ENCODE measurements at regions not wholly inside any gene's neighbourhood (a gene's known extent, or its start where the extent isn't known, plus 50 kb on each side); places are given as distances from the start of the nearest gene placed in this dataset.

DNA sequence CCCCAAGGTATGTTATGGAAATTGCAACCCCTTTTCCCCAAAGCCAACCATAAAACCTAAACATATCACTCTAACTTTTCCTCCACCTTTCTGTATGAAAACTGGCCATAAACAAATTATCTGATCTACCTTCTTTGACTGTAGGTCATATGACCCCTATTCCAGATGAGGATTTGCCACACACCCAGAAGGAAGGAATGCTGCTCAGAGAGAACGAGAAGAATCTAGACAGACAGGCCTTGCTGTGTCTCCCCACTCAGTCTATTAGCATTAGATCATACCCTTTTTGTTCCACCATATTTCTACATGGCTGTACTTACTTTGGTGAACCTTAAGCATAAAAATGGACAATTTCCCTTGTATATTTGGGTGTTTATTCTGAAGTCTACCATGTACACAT lies 113.0 kb upstream of the PHYHIPL start:
- Mint-ChIP-seq H3K27me3 (peaks cover 0 to 6% (median 0%) of the 10 kb centered on the region in 3 donors), H3K4me1 (no peaks in the 10 kb centered on the region), H3K36me3 (no peaks in the 10 kb centered on the region), H3K27ac (peak overlapping the region in 1 of 6 donors; percentile 49), H3K9me3 (peaks cover 0 to 8% (median 0%) of the 10 kb centered on the region in 7 donors), H3K4me3 (no peak overlapping the region)
- ATAC-seq (ENCODE audit: low read depth in 2 of 2) (no peak), DNase-seq (no peak)

DNA sequence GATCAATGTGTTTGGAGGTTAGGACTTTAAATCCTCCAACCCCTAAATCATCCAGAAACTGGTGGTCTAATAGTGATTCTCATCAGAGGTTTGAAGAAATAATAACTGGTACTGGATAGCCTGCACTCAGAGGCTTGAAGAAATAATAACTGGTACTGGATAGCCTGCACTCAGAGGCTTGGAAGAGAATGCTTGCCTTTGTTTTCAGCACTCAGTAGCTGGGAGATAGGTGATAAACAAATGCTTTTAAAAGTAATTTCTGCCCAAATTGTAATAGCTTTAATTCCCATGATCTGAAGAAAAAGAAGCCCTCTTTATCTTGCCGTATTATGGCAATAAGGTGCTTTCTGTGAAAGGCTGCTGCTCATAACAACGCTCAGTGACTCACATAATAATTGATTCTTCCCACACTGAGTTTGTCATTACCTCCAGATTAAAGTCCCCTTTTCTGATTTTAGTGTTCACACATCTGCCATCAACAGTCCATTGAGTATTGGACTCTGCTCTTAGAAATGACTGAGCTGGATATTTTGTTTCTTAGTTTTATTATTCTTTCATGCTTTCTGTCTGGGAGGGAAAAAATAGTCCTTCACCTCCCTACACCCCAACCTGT lies 112.3 kb upstream of the PHYHIPL start:
- H3K27ac Mint-ChIP-seq, result no peak overlapping the region
- ATAC-seq (ENCODE audit: low read depth in 2 of 2), result no peak

DNA sequence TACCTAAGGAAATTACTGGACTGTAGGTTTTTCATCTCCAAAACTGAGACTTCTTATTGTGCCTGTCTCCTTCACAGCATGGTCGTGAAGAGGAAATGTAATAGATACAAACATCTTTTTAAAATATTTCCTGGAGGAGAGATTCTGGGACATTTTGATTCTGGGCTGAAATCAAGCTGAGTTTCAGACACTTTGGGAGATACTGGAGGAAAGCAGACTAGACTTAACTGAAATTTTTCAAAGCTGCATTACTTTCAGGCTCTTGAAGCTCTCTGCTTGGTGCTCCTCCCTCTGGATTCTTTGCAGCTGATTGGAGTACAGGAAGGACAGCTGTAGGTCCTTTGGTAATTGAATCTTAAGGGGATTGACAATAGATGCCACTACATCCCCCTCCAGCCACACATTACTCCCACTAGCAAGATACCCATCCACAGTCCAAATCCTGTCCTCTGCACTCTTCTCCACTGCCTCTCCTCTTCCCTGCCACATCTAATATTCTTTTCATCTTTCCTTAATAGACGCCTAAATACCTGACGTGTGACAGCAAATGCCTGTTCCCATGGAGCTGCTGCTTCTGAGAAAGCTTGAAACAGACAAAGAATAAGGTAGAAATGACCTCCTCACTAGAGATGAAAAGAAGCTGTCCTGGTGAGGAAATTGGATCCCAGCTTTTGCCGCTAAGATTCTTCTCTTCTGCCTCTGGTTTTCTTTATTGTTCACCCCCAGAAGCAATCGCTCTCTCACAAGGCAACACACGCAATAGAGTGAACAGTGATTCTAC lies 111.5 kb upstream of the PHYHIPL start:
- Mint-ChIP-seq H3K27ac (peak overlapping the region in 1 of 6 donors; percentile 8), H3K36me3 (no peaks in the 10 kb centered on the region), H3K4me3 (no peak overlapping the region), H3K27me3 (peaks cover 0 to 6% (median 0%) of the 10 kb centered on the region in 3 donors), H3K9me3 (peaks cover 0 to 8% (median 0%) of the 10 kb centered on the region in 7 donors), H3K4me1 (no peaks in the 10 kb centered on the region)
- DNase-seq (no peak), ATAC-seq (ENCODE audit: low read depth in 2 of 2) (no peak)

More for the DNA sequence above, 112.3 kb upstream of the PHYHIPL start:
- peaks cover 0 to 6% (median 0%) of the 10 kb centered on the region in 3 donors for H3K27me3 Mint-ChIP-seq
- H3K4me1 Mint-ChIP-seq, result no peaks in the 10 kb centered on the region
- DNase-seq, result no peak
- H3K36me3 Mint-ChIP-seq, result no peaks in the 10 kb centered on the region
- peaks cover 0 to 8% (median 0%) of the 10 kb centered on the region in 7 donors for H3K9me3 Mint-ChIP-seq
- no peak overlapping the region for H3K4me3 Mint-ChIP-seq

DNA sequence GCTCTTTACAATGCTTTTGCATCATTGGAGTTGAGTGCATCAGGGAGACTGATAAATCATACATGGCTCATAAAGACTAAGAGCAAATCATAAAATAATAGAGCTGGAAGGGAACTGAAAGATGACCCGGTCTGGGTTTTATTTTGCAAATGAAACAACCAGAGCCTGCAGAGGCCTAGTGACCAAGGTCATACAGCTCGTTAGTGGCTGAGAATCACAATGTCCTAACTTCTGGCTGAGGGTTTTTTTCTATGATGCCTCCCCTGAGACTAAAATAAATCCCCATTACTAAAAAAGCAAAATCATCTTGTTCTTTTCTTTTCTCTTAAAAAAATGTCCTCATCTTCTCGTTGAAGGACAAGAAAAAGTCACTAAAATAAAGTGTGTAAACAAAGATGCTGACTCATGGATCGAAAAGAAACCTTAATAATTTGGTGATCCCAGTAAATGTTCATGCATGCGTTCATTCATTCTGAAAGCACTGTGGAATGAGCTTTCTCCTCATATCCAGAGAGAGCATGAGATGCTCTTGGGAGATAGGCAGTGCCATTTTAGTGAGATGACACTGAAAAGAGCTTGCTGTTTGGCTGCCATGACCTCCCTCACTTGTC lies 107.8 kb upstream of the PHYHIPL start:
- Mint-ChIP-seq H3K27me3 (no peaks in the 10 kb centered on the region), H3K27ac (no peak overlapping the region), H3K4me3 (no peak overlapping the region), H3K36me3 (no peaks in the 10 kb centered on the region), H3K4me1 (no peaks in the 10 kb centered on the region), H3K9me3 (peaks cover 0 to 4% (median 0%) of the 10 kb centered on the region in 7 donors)
- no peak for ATAC-seq (ENCODE audit: low read depth in 2 of 2)
- DNase-seq, result no peak

DNA sequence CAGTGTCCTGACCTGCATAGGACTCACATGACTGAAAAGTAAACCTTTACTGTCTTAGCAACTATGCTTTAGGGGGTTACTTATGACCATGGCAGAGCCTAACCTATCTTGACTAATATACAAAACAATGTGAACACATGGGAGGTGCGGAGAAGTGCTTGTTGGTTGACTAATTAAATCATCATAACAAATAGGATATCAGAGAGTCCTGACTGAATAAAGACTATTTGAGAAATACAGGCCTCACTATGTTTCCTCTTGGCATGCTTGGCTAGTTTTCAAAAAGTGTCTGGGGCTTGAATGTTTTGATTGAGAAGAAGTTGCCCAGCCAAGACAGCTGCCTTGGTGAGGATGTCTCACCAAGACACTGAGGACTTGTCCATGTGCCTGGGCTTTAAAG lies 104.4 kb upstream of the PHYHIPL start:
- H3K4me3 Mint-ChIP-seq, result no peak overlapping the region
- DNase-seq (no peak), ATAC-seq (ENCODE audit: low read depth in 2 of 2) (no peak)
- no peaks in the 10 kb centered on the region for H3K36me3 Mint-ChIP-seq
- H3K9me3 Mint-ChIP-seq, result no peaks in the 10 kb centered on the region
- no peaks in the 10 kb centered on the region for H3K4me1 Mint-ChIP-seq
- no peaks in the 10 kb centered on the region for H3K27me3 Mint-ChIP-seq
- no peak overlapping the region for H3K27ac Mint-ChIP-seq

DNA sequence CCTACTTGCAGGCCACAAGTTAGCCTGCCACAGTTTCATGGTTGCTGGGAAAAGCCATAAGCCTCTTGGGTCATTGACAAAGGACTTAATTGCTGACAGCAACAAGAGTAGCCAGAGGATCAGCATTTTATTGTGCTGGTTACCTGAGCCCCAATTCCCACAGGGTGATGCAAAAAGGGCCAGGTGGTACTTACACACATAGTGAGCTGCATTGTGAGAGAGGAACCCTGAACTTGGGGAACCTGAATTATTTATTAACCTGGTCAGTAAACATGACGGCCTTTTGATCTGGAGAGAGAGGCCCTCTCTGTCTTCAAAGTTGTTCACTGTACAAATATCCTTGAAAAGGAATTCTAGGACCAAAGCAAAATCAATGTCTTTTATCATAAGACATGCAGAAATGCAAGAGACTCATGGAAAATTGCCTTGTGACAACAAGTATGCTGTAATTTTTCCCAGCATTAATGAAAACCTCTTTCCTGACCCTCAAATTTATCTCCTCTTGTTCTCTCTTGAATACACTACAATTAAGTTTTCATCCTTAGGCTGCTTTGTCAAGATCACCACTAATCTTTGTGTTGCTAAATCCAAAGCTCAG lies 102.9 kb upstream of the PHYHIPL start:
- no peak for DNase-seq
- Mint-ChIP-seq H3K4me1 (no peaks in the 10 kb centered on the region), H3K36me3 (no peaks in the 10 kb centered on the region), H3K27me3 (no peaks in the 10 kb centered on the region), H3K9me3 (no peaks in the 10 kb centered on the region), H3K4me3 (no peak overlapping the region), H3K27ac (no peak overlapping the region)
- ATAC-seq (ENCODE audit: low read depth in 2 of 2), result no peak

DNA sequence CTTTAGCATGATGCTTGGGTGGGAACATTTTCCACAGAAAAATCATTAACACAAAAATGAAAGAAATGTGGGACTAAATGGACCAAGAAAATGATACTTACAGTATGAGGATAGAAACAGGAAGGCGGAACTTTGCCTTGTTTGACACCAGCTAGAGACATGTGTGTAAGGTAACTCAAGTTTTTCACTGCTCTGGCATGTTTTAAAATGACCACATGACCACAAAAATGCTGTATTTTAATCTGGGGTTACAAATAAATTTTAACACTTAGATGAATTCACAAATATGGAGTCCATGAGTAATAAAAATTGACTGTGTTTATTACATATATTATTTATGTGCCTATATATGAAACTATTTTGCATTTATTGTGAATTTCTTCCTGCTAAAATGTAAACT lies 100.9 kb upstream of the PHYHIPL start:
- Mint-ChIP-seq H3K27ac (no peak overlapping the region), H3K27me3 (no peaks in the 10 kb centered on the region), H3K9me3 (no peaks in the 10 kb centered on the region), H3K36me3 (no peaks in the 10 kb centered on the region), H3K4me1 (no peaks in the 10 kb centered on the region), H3K4me3 (no peak overlapping the region)
- ATAC-seq (ENCODE audit: low read depth in 2 of 2) (no peak), DNase-seq (no peak)

DNA sequence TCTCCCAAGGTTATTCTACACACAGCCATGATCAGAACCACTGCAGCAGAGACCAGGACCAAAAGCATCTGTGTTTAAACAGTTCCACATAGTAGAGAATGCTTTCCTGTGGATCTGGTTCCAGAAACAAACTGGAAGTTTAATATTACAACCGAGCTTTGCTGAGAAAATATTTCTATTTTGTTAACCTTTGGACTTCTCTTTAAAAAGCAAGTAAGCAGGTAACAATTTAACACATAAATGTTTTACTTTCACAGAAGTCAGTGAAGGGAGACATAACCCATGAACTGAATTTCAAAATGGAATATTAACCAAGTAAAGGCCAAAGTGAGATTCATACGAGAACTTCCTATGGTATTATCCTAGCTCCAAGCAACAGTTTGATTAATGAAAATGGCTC lies 98.6 kb upstream of the PHYHIPL start:
- H3K4me3 Mint-ChIP-seq, result no peak overlapping the region
- no peak for ATAC-seq (ENCODE audit: low read depth in 2 of 2)
- no peak for DNase-seq
- no peaks in the 10 kb centered on the region for H3K4me1 Mint-ChIP-seq
- no peaks in the 10 kb centered on the region for H3K9me3 Mint-ChIP-seq
- no peaks in the 10 kb centered on the region for H3K36me3 Mint-ChIP-seq
- no peaks in the 10 kb centered on the region for H3K27me3 Mint-ChIP-seq
- H3K27ac Mint-ChIP-seq, result no peak overlapping the region

DNA sequence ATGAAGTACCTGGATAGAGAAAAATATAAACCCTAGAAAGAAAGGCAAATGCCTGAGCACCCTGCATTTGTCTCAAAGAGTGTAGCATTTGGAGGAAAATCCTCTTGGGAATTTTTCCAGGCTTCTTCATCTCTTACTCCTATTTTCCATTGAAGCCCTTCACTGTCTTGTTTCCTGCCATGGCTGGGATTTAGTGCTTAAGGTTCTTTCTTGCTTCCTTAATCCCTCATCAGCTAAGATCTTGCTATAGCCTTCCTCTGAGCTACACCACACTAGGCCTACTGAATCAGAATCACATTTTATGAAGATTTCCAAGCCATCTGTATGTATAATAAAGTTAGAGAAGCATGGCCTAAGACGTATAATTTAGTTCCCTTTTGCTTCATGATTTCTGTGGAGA lies 97.5 kb upstream of the PHYHIPL start:
- Mint-ChIP-seq H3K27me3 (no peaks in the 10 kb centered on the region), H3K36me3 (no peaks in the 10 kb centered on the region), H3K9me3 (no peaks in the 10 kb centered on the region), H3K27ac (no peak overlapping the region), H3K4me3 (no peak overlapping the region), H3K4me1 (no peaks in the 10 kb centered on the region)
- no peak for DNase-seq
- no peak for ATAC-seq (ENCODE audit: low read depth in 2 of 2)

DNA sequence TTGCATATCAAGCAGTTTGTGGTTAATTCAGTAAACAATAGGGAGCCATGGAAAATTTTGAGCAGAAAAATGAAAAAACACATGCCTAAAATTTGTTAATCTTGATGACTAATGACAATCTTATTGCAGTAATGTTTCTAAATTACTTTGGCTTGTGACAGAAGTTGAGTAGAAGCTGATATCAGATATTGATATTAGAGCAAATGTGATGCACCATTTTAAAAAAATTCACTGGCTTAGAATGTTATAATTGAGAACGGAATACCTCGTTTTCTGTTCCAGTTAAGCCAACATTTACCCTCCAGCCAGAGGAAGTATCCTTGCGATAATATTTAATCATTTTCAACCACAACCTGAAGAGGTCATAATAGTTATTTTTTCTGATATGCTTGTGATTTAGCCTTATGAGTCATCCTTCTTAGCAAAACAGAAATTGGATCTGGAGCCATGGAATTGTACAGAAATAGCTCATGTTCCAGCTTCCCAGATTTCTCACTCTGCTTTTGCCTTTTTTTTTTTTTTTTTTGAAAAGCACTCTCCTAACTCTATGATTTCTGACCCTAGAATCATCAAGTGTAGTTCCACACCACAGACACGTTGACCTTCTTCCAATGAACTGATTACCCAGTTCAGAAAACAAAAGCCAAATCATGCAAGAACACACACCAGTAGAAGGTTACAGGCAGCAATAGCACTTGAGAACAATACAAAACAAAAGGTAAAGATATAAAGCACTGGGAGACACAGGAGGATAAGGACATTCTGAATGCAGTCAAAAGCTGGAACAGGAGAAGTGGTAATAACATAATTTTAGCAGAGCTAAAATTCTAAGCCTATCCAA lies 96.8 kb upstream of the PHYHIPL start:
- ATAC-seq (ENCODE audit: low read depth in 2 of 2) (no peak), DNase-seq (no peak)
- H3K36me3 Mint-ChIP-seq, result no peaks in the 10 kb centered on the region
- H3K9me3 Mint-ChIP-seq, result no peaks in the 10 kb centered on the region
- H3K27ac Mint-ChIP-seq, result no peak overlapping the region
- no peak overlapping the region for H3K4me3 Mint-ChIP-seq
- no peaks in the 10 kb centered on the region for H3K4me1 Mint-ChIP-seq
- no peaks in the 10 kb centered on the region for H3K27me3 Mint-ChIP-seq

DNA sequence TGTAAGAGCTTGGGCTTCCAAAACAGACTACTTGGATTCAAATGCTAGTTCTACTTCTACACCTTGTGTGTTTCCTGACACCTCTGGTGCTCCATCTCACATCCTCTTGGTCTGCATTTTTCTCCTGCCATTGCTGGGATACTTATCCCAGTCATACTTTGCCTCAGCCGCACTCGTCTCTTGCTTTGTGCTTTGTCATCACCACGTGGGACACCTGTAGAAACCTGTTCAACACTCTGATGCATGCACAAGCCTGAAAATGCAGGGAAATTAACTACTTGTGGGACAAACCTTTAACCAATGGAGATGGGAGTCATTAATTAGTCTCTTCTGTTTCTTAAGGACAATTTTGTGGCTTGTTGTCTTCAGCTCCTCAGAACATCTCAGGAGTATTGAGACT lies 94.2 kb upstream of the PHYHIPL start:
- DNase-seq (no peak), ATAC-seq (ENCODE audit: low read depth in 2 of 2) (no peak)
- no peak overlapping the region for H3K4me3 Mint-ChIP-seq
- no peaks in the 10 kb centered on the region for H3K27me3 Mint-ChIP-seq
- no peaks in the 10 kb centered on the region for H3K36me3 Mint-ChIP-seq
- H3K4me1 Mint-ChIP-seq, result no peaks in the 10 kb centered on the region
- no peaks in the 10 kb centered on the region for H3K9me3 Mint-ChIP-seq
- no peak overlapping the region for H3K27ac Mint-ChIP-seq

DNA sequence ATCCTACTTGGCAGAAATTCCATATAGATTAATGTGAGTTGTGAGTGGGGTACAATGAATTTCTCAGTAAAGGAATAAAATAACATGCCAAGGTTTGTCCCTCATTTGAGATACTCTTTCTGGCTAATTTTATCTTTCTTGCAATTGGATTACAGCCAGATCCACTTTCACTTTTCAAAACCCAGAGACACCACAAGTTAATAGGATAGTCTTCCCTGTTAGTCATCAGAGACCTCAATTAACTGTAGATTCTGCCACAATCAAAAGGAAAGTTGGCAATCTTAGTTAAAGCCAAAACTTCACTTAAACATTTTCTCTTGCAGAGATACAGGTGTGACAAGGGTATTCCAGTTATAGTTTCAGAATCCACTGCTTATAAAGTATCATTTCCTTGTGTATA lies 91.4 kb upstream of the PHYHIPL start:
- H3K27ac Mint-ChIP-seq, result no peak overlapping the region
- ATAC-seq (ENCODE audit: low read depth in 2 of 2), result no peak

More for the DNA sequence above, 91.4 kb upstream of the PHYHIPL start:
- no peaks in the 10 kb centered on the region for H3K27me3 Mint-ChIP-seq
- no peaks in the 10 kb centered on the region for H3K4me1 Mint-ChIP-seq
- DNase-seq, result no peak
- H3K36me3 Mint-ChIP-seq, result no peaks in the 10 kb centered on the region
- H3K9me3 Mint-ChIP-seq, result peaks cover 0 to 9% (median 0%) of the 10 kb centered on the region in 7 donors
- no peak overlapping the region for H3K4me3 Mint-ChIP-seq
